ENCODE measurements at regions not wholly inside any gene's neighbourhood (a gene's known extent, or its start where the extent isn't known, plus 50 kb on each side); places are given as distances from the start of the nearest gene placed in this dataset.

DNA sequence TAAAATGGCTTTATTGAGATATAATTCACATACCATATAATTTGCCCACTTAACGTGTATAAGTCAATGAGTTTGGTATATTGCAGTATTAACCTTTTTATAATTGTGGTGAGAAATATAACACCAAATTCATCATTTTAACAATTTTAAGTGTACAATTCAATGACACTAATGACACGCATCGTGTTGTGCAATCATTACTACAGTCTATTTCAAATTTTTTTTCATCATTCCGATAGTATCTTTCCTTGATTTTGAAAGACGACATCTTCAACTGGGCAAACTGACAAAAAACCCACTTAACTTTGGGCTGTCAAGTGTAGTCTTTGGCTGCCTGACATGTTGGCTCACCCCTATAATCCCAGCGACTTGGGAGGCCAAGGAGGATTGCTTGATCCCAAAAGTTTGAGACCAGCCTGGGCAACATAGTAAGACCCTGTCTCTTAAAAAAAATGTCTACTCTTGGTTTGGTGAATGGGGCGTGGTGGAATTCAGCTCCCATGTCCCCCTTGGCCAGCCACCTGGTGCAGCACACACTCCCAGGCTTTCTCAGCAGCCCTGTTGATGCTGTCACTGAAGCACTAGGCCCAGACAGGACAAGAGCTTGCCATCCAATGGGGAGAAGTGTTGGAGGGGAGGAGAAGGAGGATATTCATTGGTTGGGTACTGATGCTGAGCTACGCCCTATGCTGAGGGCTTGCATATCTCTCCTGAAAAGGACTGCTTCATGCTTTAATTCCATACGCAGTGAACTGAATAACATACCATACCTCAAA lies 150.5 kb downstream of the CD83 start:
- in situ Hi-C loops (cut with HindIII; ENCODE audit: low sequenced_read_pairs): no loop called here
- no peak for DNase-seq (ENCODE audit: low read depth, low spot score)
- TF ChIP-seq, protein P1, sequence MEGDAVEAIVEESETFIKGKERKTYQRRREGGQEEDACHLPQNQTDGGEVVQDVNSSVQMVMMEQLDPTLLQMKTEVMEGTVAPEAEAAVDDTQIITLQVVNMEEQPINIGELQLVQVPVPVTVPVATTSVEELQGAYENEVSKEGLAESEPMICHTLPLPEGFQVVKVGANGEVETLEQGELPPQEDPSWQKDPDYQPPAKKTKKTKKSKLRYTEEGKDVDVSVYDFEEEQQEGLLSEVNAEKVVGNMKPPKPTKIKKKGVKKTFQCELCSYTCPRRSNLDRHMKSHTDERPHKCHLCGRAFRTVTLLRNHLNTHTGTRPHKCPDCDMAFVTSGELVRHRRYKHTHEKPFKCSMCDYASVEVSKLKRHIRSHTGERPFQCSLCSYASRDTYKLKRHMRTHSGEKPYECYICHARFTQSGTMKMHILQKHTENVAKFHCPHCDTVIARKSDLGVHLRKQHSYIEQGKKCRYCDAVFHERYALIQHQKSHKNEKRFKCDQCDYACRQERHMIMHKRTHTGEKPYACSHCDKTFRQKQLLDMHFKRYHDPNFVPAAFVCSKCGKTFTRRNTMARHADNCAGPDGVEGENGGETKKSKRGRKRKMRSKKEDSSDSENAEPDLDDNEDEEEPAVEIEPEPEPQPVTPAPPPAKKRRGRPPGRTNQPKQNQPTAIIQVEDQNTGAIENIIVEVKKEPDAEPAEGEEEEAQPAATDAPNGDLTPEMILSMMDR (IDR thresholded peaks at IDR 0.05; ENCODE audit: low read depth, low read length): no peak
- H3K4me3 ChIP-seq (ENCODE audit: low read depth, low read length): no peak overlapping the region

DNA sequence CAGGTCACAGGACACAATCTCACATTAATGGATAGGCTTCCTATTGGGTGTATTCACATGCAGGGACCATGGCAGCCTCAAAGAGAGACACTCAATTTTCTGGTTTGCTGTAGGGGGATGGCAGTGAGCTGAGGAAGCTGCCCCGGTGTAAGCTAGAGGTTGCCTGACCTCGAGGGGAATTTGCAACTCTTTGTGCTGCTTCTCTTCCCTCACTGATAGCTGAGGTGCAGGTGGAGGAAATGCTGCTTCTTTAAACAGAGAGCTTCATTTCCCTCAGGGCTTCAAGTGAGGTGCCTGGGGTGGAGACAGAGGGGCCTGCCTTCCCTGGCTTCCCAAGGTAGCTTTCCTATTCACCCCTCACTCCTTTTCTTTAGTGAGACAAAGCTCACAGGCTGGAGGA lies 151.9 kb downstream of the CD83 start:
- DNase-seq (ENCODE audit: low read depth, low spot score): no peak
- TF ChIP-seq, protein P1 (IDR thresholded peaks at IDR 0.05; ENCODE audit: low read depth, low read length): no peak
- in situ Hi-C loops (cut with HindIII; ENCODE audit: low sequenced_read_pairs): no loop called here
- no peak overlapping the region for H3K4me3 ChIP-seq (ENCODE audit: low read depth, low read length)

DNA sequence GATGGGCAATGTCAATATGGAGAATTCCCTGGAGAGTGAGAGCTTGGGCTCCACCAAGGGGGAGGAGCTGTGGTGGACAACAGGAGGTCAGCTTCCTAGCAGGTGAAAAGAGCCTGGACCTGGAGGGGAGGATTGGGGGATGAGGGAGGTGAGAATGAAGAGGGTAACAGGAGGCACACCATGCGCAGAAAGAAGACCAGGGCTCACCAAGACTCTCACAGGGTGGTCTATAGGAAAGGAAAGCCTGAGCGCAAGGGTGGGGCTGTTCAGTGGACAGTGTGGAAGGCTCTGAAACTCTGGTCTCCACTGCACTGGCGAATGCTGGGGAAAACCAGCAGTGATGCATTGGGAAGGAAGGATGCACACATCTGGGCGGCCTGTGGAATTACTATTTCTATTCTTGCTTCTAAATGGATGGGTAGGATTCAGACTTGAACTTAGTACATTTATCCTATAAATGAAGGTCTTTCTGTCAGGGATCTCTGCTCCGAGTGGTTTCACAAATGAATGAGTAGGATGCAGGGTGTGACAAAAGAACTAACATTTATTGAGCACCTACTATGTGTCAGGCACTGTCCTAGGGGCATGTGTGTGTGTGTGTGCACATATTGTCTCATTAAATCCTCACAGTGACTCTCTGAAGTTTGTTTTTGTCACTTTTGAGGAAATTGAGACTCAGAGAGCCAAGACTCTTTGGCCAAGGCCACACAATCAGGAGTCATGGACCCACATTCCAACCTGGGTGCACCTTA lies 152.7 kb downstream of the CD83 start:
- in situ Hi-C loops (cut with HindIII; ENCODE audit: low sequenced_read_pairs): no loop called here
- TF ChIP-seq, protein P1 (IDR thresholded peaks at IDR 0.05; ENCODE audit: low read depth, low read length): no peak
- H3K4me3 ChIP-seq (ENCODE audit: low read depth, low read length): no peak overlapping the region
- DNase-seq (ENCODE audit: low read depth, low spot score): no peak

DNA sequence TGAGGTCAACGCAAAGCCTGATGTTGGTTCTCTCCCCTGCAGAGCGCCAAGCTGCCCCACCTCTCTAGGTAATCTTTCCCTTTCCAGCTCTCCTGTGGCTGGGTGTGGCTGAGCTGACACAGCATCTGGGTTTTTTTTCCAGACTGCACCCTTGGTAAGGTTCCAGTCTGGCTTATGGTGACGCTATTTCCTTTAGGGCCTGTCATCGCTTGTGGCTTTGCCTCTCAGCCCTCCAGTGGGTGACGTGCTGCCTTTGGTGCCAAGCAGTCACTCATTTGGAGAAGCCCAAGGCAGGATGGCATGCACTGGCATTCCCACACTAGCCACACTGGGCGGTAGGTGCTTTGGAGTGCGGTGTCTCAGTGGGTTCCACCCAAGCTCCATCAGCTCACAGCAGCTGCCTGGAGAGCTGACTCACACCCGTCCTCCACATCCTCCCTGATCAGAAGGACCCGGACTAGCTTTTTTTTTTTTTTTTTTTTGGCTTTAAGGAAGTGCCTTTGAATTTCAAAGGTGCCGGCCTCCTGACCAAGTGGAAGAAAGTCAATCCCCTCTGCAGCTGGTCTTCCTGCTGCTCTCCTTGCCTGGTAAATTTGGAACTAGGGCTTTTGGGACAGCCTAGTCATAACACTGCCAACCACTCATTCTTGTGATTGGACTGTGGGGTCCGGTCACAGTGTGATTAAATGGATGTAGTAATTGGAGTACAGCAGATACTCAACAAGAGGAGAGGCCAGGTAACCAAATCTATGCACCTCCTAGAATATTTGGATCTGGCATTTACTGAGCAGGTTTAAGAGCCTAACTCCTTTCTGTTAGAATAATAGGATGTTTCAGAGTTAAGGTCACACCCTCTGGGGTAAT lies 153.6 kb downstream of the CD83 start:
- H3K4me3 ChIP-seq (ENCODE audit: low read depth, low read length): no peak overlapping the region
- in situ Hi-C loops (cut with HindIII; ENCODE audit: low sequenced_read_pairs): no loop called here
- DNase-seq (ENCODE audit: low read depth, low spot score): peak; percentile 87
- TF ChIP-seq, protein P1 (IDR thresholded peaks at IDR 0.05; ENCODE audit: low read depth, low read length): no peak

DNA sequence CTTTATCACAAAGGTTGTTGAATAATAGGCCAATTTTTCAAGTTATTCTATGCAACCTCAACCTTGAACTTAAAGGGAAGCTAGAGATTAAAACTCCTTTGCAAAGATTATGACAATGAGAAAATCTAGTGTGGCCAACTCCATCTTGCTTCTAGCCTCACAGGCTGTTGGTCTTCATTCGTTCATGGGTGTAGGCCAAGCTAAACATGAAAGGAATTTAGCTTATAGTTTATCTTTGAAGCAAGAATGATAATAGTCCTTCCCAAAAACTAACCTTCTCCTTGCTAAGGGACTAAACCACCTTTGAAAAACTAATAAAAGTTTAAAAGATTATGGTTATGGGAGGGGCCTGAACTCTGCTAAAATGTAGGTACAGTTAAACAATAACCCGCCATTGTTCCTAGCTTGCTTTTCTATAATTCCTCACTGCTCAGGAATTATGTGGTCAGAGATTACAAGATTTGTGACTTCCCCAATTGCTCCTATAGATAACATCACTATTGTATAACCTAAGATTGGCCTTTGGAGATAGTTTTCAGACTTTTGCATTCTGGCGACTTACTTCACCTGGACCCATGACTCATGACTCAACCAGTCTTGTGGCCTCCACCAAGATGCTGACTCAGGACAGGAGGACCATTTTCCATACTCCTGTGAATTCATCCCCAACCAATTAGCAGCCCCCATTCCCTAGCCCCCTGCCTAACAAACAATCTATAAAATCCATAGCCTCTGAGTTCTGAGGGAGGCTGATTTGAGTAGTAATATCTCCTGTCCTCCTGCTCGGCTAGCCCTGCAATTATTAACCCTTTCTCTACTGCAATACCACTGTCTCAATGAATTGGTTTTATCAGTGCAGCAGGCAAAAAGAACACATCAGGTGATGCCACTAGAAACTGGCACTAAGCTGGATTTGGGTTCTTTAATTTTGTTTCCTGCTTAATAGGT lies 154.5 kb downstream of the CD83 start:
- DNase-seq (ENCODE audit: low read depth, low spot score): peak; percentile 43
- H3K4me3 ChIP-seq (ENCODE audit: low read depth, low read length): no peak overlapping the region
- in situ Hi-C loops (cut with HindIII; ENCODE audit: low sequenced_read_pairs): no loop called here
- TF ChIP-seq, protein P1 (IDR thresholded peaks at IDR 0.05; ENCODE audit: low read depth, low read length): no peak

All from astrocyte of the spinal cord (primary cell).